ENCODE measurements at regions not wholly inside any gene's neighbourhood (a gene's known extent, or its start where the extent isn't known, plus 50 kb on each side); places are given as distances from the start of the nearest gene placed in this dataset.

DNA sequence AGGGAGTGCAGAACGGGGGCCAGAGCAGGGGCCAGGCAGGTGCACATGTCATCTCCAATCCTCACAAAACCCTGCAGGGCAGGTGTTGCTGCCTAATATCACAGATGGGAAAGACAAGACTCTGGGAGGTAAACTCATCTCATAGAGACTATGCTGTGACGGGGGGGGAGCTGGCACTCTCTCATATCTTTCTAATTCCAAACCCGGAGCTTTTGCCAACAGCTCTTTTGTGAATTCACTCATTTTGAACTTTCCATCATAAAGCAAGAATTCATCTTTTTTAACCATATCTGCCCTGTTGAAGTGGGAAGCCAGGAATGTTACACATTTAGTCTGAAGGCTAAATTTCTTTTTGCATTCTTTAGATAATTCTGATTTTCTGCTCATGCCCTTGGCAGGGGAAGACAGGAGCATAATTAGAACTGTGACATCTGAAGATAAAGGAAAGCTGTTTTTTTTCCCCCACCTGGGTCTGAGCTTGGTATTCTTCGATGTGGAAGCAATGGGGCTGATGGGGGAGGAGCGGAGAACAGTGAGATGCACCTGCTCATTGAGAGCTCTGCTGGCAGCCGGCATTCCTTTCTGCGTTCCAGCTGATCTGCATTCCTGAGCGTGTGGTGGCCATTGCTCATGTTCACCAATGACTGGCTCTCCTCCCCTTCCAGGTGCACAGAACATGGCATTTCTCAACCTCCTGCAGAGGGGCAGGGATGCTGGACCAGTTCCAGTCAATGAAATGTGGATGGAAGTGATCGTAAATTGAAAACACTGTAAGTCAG lies 159.2 kb downstream of the NSG2 start:
- no peak overlapping the region for H3K4me3 ChIP-seq
- no peaks in the 10 kb centered on the region for H3K9me3 ChIP-seq
- in situ Hi-C loops (cut with MboI; ENCODE audit: low sequenced_read_pairs): no loop called here
- no peaks in the 10 kb centered on the region for H3K36me3 ChIP-seq (replicated peaks)
- no peaks in the 10 kb centered on the region for H3K27me3 ChIP-seq (ENCODE audit: low read depth)
- no peak for DNase-seq (ENCODE audit: low spot score in 2 of 2)
- H3K4me1 ChIP-seq: no peaks in the 10 kb centered on the region

DNA sequence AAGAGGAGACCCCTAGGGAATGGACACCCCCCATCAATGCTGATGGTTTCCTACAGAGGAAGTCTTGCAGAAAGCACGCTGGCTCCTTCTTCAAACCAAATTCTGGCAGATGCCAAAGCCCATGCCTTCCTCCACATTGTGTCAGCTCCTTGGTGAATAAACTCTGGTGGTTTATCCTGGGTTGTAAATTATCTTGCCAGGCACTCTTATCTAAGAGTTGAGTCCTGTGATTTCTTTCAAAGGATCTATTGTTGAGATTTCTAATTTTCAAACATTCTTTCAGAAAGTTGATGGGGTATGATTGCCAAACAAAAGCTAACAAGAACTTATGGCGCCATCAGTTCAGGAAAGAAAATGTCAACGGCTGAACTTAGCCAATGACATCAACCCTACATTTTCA lies 160.4 kb downstream of the NSG2 start:
- no peaks in the 10 kb centered on the region for H3K4me1 ChIP-seq
- no peak for DNase-seq (ENCODE audit: low spot score in 2 of 2)
- in situ Hi-C loops (cut with MboI; ENCODE audit: low sequenced_read_pairs): no loop called here
- H3K27me3 ChIP-seq (ENCODE audit: low read depth): no peaks in the 10 kb centered on the region
- H3K36me3 ChIP-seq (replicated peaks): no peaks in the 10 kb centered on the region
- H3K9me3 ChIP-seq: no peaks in the 10 kb centered on the region
- no peak overlapping the region for H3K4me3 ChIP-seq

DNA sequence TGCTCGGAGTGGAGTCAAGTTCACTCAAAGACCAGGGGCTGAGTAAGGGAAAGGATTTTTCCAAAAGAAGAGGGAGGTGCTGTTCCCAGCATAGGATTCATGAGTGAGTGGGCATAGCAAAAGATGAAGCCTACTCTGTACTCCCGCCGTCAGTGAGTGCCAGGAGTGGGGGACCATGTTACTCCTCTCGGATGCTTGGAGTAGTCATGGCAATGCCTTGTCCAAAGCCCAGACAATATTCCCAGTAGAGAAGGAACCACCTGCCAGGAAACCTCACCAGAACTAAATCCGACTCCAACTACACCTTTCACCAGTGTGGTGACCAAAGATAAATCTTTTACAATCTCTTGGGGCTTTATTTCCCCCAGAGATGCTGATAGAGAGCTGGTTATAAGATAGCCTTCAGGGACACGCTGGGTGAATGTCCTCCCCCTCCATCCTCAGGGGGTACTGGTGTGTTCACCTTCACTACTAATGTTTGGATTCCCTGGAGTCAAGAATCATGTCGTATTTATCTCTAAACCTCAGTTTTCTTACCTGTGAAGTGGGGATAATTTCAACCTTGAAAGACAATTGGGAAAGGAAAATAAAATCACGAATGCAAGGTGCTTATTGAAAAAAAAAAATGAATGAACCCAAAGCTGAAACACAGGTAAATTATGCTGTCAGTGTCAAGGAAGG lies 165.2 kb downstream of the NSG2 start:
- in situ Hi-C loops (cut with MboI; ENCODE audit: low sequenced_read_pairs): no loop called here
- no peaks in the 10 kb centered on the region for H3K4me1 ChIP-seq
- no peak for DNase-seq (ENCODE audit: low spot score in 2 of 2)

DNA sequence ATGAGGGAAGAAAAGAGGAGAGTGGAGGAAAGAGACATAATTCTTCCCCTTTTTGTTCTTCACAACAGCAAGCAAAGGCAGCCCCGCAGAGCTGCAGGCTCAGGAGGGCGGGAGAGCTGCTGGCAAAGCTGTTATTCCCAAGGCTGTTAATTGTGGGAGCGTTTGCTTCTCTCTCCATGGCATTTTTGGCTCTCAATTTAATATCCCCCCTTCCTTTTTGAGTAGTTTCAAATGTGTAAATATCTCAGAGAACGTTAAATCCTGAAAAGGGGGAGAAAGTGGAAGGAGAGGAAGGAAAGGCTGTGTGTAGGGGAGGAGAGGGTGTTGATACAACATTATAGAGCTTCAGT lies 165.7 kb downstream of the NSG2 start:
- no peaks in the 10 kb centered on the region for H3K36me3 ChIP-seq (replicated peaks)
- in situ Hi-C loops (cut with MboI; ENCODE audit: low sequenced_read_pairs): no loop called here
- H3K4me3 ChIP-seq: no peak overlapping the region
- H3K27me3 ChIP-seq (ENCODE audit: low read depth): no peaks in the 10 kb centered on the region
- no peaks in the 10 kb centered on the region for H3K9me3 ChIP-seq
- DNase-seq (ENCODE audit: low spot score in 2 of 2): no peak
- H3K4me1 ChIP-seq: no peaks in the 10 kb centered on the region

More for the DNA sequence above, 165.2 kb downstream of the NSG2 start:
- Histone ChIP-seq H3K36me3 (replicated peaks) (no peaks in the 10 kb centered on the region), H3K4me3 (no peak overlapping the region), H3K27me3 (ENCODE audit: low read depth) (no peaks in the 10 kb centered on the region), H3K9me3 (no peaks in the 10 kb centered on the region)

DNA sequence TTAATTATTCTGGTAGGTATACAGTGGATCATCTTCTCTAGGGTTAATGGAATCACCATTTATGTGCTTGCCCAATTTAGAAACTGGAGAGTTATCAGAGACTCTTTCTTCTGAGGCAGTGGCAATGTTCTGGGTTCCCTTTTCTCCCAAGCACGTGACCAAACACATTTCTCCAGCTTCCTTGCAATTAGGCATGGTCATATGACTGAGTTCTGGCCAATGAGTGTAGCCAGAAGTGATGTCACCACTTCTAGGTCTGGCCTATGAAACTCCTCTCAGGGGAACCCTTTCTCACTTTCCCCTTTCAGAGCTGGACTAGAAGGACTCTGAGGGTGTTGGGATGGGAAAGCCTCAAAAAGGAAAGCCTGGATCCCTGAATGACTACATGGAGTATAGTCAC lies 172.0 kb downstream of the NSG2 start:
- H3K36me3 ChIP-seq (replicated peaks): no peaks in the 10 kb centered on the region
- H3K9me3 ChIP-seq: no peaks in the 10 kb centered on the region
- in situ Hi-C loops (cut with MboI; ENCODE audit: low sequenced_read_pairs): no loop called here
- H3K4me3 ChIP-seq: no peak overlapping the region
- no peaks in the 10 kb centered on the region for H3K27me3 ChIP-seq (ENCODE audit: low read depth)
- no peaks in the 10 kb centered on the region for H3K4me1 ChIP-seq
- no peak for DNase-seq (ENCODE audit: low spot score in 2 of 2)

DNA sequence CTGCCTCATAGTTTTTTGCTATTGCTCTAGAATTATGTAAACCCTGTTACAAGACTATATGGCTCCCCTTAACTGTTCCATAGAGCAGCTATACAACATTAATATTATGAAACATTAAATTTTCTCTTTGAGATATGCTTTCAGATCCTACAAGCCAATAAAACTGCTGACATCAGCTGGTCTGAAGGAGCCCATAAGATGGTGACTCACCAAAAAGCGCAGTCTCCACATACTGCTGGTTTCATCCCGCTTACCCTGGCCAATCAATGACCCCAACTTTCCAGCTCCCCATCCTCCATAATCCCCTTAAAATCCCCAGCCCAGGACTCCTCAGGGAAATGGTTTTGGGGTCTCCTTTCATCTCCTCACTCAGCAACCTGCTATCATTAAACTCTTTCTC lies 172.7 kb downstream of the NSG2 start:
- no peaks in the 10 kb centered on the region for H3K9me3 ChIP-seq
- no peaks in the 10 kb centered on the region for H3K27me3 ChIP-seq (ENCODE audit: low read depth)
- H3K4me3 ChIP-seq: no peak overlapping the region
- H3K36me3 ChIP-seq (replicated peaks): no peaks in the 10 kb centered on the region
- in situ Hi-C loops (cut with MboI; ENCODE audit: low sequenced_read_pairs): no loop called here
- no peaks in the 10 kb centered on the region for H3K4me1 ChIP-seq
- no peak for DNase-seq (ENCODE audit: low spot score in 2 of 2)

DNA sequence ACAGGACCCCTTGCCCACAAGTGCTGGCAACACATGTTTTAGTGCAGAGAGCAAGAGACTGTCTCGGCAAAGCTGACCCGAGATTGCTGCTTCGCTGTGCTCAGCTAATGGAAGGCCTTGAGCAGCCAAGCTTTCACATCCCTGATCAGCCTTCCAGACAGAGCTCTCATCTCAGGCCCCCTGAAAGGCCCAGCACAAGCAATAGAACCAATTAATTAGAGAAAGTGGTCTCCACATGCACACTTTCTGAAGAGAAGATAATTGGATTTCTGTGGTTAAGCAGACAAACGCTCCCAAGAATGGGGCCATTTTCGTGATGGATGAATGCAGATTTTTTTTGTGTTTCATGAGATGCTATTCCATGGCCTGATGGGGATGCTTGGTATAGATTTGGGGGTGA lies 174.9 kb downstream of the NSG2 start:
- Histone ChIP-seq H3K4me3 (no peak overlapping the region), H3K27me3 (ENCODE audit: low read depth) (no peaks in the 10 kb centered on the region), H3K9me3 (no peaks in the 10 kb centered on the region), H3K36me3 (replicated peaks) (no peaks in the 10 kb centered on the region), H3K4me1 (no peaks in the 10 kb centered on the region)
- DNase-seq (ENCODE audit: low spot score in 2 of 2): no peak
- in situ Hi-C loops (cut with MboI; ENCODE audit: low sequenced_read_pairs): no loop called here

DNA sequence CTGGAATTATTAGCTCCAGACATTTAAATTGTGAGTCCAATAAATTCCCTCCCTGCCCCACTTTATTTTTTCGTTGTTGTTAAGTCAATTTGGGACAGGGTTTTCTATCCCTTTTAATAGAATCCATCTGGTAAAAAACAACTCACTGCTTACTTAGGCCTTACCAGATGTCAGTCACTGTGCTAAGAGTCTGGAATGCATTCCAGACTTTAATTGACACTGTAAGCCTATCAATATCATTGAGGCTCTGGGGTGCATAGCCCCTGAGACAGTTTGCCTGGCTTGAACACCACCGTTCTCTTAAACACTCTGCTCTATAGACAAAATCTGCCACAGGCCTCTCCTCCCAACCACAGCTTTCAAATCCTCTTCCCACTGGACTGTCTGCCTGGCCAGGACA lies 175.9 kb downstream of the NSG2 start:
- no peak for DNase-seq (ENCODE audit: low spot score in 2 of 2)
- H3K4me1 ChIP-seq: no peaks in the 10 kb centered on the region
- H3K4me3 ChIP-seq: no peak overlapping the region
- H3K36me3 ChIP-seq (replicated peaks): no peaks in the 10 kb centered on the region
- in situ Hi-C loops (cut with MboI; ENCODE audit: low sequenced_read_pairs): no loop called here
- no peaks in the 10 kb centered on the region for H3K9me3 ChIP-seq
- H3K27me3 ChIP-seq (ENCODE audit: low read depth): no peaks in the 10 kb centered on the region

DNA sequence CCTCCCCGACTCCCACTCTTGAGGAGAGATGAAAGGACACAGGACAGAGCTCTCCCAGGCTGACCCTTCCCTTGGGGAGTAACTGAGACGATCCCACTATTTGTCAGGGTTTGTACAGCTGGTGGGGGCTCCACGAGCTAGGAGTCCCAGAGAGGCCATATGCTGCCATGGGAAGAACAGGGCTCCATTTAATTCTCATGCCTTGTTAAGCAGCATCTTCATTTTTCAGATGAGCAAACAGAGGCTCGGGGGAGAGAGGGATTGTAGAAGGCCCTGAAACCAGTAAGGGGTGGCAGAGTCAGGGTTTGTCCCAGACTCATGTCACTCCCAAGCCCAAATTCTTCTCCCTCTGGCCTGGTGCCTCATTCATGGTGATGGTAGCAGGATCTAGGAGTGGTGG lies 176.4 kb downstream of the NSG2 start:
- H3K36me3 ChIP-seq (replicated peaks): no peaks in the 10 kb centered on the region
- no peaks in the 10 kb centered on the region for H3K9me3 ChIP-seq
- no peak for DNase-seq (ENCODE audit: low spot score in 2 of 2)
- no peak overlapping the region for H3K4me3 ChIP-seq
- no peaks in the 10 kb centered on the region for H3K27me3 ChIP-seq (ENCODE audit: low read depth)
- H3K4me1 ChIP-seq: no peaks in the 10 kb centered on the region
- in situ Hi-C loops (cut with MboI; ENCODE audit: low sequenced_read_pairs): no loop called here

DNA sequence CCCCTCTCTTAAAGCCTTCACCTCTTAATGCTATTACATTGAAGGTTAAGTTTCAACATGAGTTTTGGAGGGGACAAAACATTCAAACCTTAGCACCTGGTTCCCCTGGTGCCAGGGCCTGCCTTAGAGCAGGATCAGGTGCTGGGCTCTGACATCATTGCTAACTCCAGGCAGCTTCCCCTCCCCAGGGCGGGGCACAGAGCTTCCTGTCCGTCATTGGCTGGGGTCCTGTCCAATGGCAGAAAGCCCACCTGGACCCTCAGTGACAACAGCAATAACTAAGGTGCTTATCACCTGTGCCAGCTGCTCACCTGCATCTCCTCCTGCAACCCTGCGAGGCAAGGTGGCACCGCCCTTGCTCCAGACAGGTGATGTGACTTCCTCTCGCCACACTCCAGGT lies 177.4 kb downstream of the NSG2 start:
- H3K9me3 ChIP-seq: no peaks in the 10 kb centered on the region
- no peaks in the 10 kb centered on the region for H3K36me3 ChIP-seq (replicated peaks)
- H3K4me1 ChIP-seq: no peaks in the 10 kb centered on the region
- in situ Hi-C loops (cut with MboI; ENCODE audit: low sequenced_read_pairs): no loop called here
- no peak for DNase-seq (ENCODE audit: low spot score in 2 of 2)
- no peaks in the 10 kb centered on the region for H3K27me3 ChIP-seq (ENCODE audit: low read depth)
- no peak overlapping the region for H3K4me3 ChIP-seq

DNA sequence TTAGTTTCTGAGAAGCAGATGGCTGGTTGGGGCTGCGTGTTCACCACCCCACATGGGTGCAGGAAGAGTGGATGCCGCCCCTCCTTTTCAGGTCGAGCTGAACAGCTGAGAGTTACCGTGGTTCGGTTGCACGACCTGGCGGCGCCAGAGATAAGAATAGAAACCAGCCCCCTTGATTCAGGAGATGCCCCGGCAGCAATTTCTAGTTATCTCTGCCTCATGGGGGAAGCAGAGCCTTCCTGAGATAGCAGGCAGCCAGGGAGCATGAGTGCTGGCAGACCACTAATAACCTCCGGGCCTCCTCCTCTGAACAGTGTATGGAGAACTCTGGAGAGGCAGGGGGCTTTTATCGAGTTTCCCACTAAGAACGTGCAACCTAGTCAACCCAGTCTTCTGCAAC lies 177.8 kb downstream of the NSG2 start:
- Histone ChIP-seq H3K9me3 (no peaks in the 10 kb centered on the region), H3K27me3 (ENCODE audit: low read depth) (no peaks in the 10 kb centered on the region), H3K4me1 (no peaks in the 10 kb centered on the region), H3K4me3 (no peak overlapping the region), H3K36me3 (replicated peaks) (no peaks in the 10 kb centered on the region)
- in situ Hi-C loops (cut with MboI; ENCODE audit: low sequenced_read_pairs): no loop called here
- no peak for DNase-seq (ENCODE audit: low spot score in 2 of 2)

DNA sequence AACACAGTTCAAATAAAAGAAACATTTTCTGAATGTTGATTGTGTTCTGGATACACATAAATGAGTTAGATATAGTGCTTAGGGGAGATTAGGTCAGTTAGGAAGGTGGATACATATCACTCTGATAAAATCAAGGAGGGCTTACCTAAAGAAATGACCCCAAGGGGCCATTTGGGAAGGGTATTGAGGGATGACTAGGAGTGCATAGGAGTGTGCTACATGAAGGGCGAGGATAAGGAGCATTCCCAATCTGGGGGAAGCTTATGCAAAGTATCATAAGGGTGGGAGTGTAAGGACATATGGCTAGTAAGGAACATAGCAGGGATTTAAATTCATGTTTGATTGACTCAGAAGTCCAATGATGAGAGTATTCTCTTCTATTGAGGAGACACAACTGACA lies 183.6 kb downstream of the NSG2 start:
- no peaks in the 10 kb centered on the region for H3K9me3 ChIP-seq
- no peak for DNase-seq (ENCODE audit: low spot score in 2 of 2)
- in situ Hi-C loops (cut with MboI; ENCODE audit: low sequenced_read_pairs): no loop called here
- H3K4me1 ChIP-seq: no peaks in the 10 kb centered on the region
- no peaks in the 10 kb centered on the region for H3K36me3 ChIP-seq (replicated peaks)
- no peak overlapping the region for H3K4me3 ChIP-seq
- H3K27me3 ChIP-seq (ENCODE audit: low read depth): no peaks in the 10 kb centered on the region

DNA sequence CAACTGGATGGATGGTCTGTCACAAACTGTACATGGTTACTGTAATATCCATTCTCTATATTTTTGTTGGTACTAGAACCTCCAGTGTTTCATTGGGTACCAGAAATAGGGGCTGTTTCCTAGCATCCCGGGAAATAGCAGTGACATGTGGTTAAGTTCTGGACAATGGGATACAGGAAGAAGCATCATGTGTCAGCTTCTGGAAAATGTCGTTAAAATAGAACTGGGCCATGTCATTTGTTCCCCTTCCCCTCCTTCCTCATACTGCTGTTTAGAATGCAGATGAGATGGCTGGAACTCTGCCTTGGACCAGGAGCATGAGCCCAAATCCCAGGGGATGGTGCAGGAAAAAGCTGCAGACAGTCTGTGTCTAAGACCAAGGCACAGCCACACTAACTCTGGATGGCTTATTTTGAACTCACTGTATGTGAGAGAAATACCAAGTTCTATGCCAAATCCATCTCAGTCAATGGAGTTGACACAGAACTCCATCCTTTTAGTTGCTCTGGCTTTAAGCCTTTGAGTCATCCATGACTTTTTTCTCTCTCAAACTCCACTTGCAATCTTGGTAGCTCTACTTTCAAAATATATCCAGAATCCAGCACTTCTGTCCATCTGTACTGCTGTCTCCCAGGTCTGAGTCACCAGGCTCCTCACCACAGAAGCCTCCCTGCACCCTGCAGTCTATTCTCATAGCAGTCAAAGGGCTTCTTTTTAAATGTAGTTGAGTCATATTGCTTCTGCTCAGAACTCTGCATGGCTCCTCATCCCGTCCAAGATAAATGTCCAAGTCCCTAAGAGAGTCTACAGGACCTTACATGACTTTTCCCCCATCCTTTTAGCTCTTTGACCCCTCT lies 184.2 kb downstream of the NSG2 start:
- H3K4me3 ChIP-seq: no peak overlapping the region
- no peaks in the 10 kb centered on the region for H3K4me1 ChIP-seq
- no peak for DNase-seq (ENCODE audit: low spot score in 2 of 2)
- H3K27me3 ChIP-seq (ENCODE audit: low read depth): no peaks in the 10 kb centered on the region
- H3K36me3 ChIP-seq (replicated peaks): no peaks in the 10 kb centered on the region
- in situ Hi-C loops (cut with MboI; ENCODE audit: low sequenced_read_pairs): no loop called here
- no peaks in the 10 kb centered on the region for H3K9me3 ChIP-seq

DNA sequence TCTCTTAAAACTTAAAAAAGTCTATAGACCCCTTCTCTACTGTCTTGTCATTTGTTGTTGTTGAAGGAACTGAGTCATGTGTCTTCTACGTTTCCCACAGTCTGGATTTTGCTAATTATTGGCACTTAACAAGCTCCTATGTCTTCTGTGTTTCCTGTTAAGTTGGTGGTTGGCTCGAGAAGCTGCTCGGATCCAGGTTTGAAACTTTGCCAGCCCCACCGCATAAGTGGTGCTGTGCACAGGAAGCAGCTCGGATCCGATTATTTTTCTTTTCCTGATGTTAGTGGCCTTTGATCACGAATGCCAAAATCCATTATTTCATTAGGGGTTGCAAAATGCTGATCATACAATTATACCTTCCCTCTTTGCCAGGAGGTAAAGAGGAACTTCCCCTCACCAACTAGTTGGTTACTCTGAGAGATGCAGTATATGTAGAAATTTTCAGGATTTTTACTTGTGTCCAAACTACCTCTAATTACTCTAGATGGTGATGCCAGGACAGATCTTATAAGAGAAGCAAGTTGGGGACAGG lies 186.5 kb downstream of the NSG2 start:
- Histone ChIP-seq H3K9me3 (no peaks in the 10 kb centered on the region), H3K4me3 (no peak overlapping the region), H3K27me3 (ENCODE audit: low read depth) (no peaks in the 10 kb centered on the region), H3K4me1 (no peaks in the 10 kb centered on the region), H3K36me3 (replicated peaks) (no peaks in the 10 kb centered on the region)
- DNase-seq (ENCODE audit: low spot score in 2 of 2): no peak
- in situ Hi-C loops (cut with MboI; ENCODE audit: low sequenced_read_pairs): no loop called here

Measured in HAP-1 (cell line).